Spinal cord (tissue), 9 donors: ENCODE measurements at regions not wholly inside any gene's neighbourhood (a gene's known extent, or its start where the extent isn't known, plus 50 kb on each side); places are given as distances from the start of the nearest gene placed in this dataset.

Experiments
- DNase-seq, 6 donors: peaks; one replicate each; pipeline versions ENCODE4 v3.0.0 to v3.0.0-alpha.2; 2013 to 2015; ENCODE audit warnings: low spot score in 6 of 6, low read depth in 4 of 6
- H3K27ac ChIP-seq: one replicate; pipeline ENCODE4 v1.5.1; 2013; ENCODE audit warnings: low read depth, low read length, control low read depth
- H3K27me3 ChIP-seq: one replicate; pipeline ENCODE4 v1.6.1; 2013; ENCODE audit warnings: low read length; ENCODE audit not compliant: control insufficient read depth, insufficient read depth
- H3K36me3 ChIP-seq: one replicate; pipeline ENCODE4 v1.6.1; 2013; ENCODE audit warnings: low read length; ENCODE audit not compliant: control insufficient read depth, insufficient read depth
- H3K4me1 ChIP-seq: one replicate; pipeline ENCODE4 v1.6.1; 2013; ENCODE audit warnings: low read length; ENCODE audit not compliant: control insufficient read depth, insufficient read depth
- H3K4me3 ChIP-seq: one replicate; pipeline ENCODE4 v1.5.1; 2013; ENCODE audit warnings: low read depth, low read length, control low read depth
- H3K9me3 ChIP-seq: one replicate; pipeline ENCODE4 v1.6.1; 2013; ENCODE audit warnings: low read length; ENCODE audit not compliant: control insufficient read depth, insufficient read depth
- WGBS: methylation state at CpG from one replicate; pipeline ENCODE4 v1.1.5; 2013; ENCODE audit warnings: missing lambda C conversion rate; ENCODE audit not compliant: insufficient coverage; 5-methylcytosine and 5-hydroxymethylcytosine counted together
- donor health status: healthy.

- WGBS = 100% methylated on average over 2 of the region's 4 CpGs
- H3K36me3 ChIP-seq = no peaks in the 10 kb centered on the region
- H3K4me3 ChIP-seq = no peak overlapping the region
- H3K9me3 ChIP-seq = no peaks in the 10 kb centered on the region
- no peak for DNase-seq
- H3K4me1 ChIP-seq = no peaks in the 10 kb centered on the region
- no peaks in the 10 kb centered on the region for H3K27me3 ChIP-seq
- H3K27ac ChIP-seq = no peak overlapping the region
Observed at GRCh38 chr1:191589536-191589935, 568.7 kb upstream of the RGS18 start.

- H3K9me3 ChIP-seq = no peaks in the 10 kb centered on the region
- WGBS = no CpG with 5 or more reads among the region's 3 CpGs
- no peak overlapping the region for H3K27ac ChIP-seq
- H3K4me1 ChIP-seq = no peaks in the 10 kb centered on the region
- H3K27me3 ChIP-seq = no peaks in the 10 kb centered on the region
- no peak overlapping the region for H3K4me3 ChIP-seq
- no peak for DNase-seq
- H3K36me3 ChIP-seq = no peaks in the 10 kb centered on the region
Observed at GRCh38 chr1:191590578-191590977, 567.7 kb upstream of the RGS18 start.

DNA sequence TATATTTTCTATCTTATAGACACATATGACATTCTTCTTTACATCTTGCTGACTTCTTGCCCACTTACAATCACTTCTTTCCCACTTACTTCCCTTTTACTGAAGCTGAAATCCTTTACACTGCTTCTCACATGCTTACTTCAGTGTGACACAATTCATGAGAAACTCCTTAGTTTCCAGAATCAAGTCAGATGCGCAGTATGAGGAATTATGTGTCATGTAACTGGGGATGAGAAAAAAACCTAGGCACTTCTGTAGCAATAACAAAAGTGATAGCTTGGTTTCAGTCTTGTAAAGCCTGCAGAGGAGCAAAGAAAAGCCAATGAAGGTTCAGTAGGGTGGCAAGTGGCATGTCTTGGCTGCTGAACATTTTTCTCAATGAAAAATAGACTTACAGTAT is 566.2 kb upstream of the RGS18 start:
- Histone ChIP-seq H3K4me1 (no peaks in the 10 kb centered on the region), H3K9me3 (no peaks in the 10 kb centered on the region), H3K4me3 (no peak overlapping the region), H3K36me3 (no peaks in the 10 kb centered on the region), H3K27me3 (no peaks in the 10 kb centered on the region), H3K27ac (no peak overlapping the region)
- 100% methylated on average over 1 of the region's 1 CpG for WGBS
- DNase-seq = no peak

GRCh38 chr1:191592907-191593306 is 565.4 kb upstream of the RGS18 start:
- 100% methylated on average over 1 of the region's 2 CpGs for WGBS
- H3K4me1 ChIP-seq = no peaks in the 10 kb centered on the region
- no peak for DNase-seq
- H3K9me3 ChIP-seq = no peaks in the 10 kb centered on the region
- H3K4me3 ChIP-seq = no peak overlapping the region
- no peaks in the 10 kb centered on the region for H3K27me3 ChIP-seq
- no peaks in the 10 kb centered on the region for H3K36me3 ChIP-seq
- no peak overlapping the region for H3K27ac ChIP-seq

DNA sequence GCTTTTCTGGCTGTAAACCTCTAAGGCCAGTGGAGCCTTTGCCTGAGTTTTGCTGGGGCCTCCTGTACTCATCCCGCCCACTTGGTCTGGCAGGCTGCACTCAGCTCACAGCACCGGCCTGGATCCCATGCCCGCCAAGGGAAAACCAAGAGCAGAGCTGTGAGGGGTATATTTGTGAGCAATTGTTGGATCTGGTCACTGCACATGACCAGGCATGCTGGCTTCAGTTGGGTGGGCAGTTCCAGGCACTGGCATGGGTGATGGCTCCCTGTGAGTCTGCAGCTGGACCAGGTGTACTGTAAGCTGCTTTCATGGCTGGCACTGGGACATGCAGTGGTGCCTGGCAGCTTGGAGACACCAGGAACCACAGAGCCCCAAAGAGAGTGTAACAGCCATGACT is 563.1 kb upstream of the RGS18 start:
- WGBS = 91% methylated on average over 3 of the region's 3 CpGs
- Histone ChIP-seq H3K9me3 (no peaks in the 10 kb centered on the region), H3K4me3 (no peak overlapping the region)

GRCh38 chr1:191608367-191608766 is 549.9 kb upstream of the RGS18 start:
- peak in 1 of 6 donors; percentile 26 for DNase-seq
- no peaks in the 10 kb centered on the region for H3K4me1 ChIP-seq
- no peaks in the 10 kb centered on the region for H3K36me3 ChIP-seq
- H3K27ac ChIP-seq = no peak overlapping the region
- no peaks in the 10 kb centered on the region for H3K9me3 ChIP-seq
- 66% methylated on average over 3 of the region's 4 CpGs for WGBS
- no peak overlapping the region for H3K4me3 ChIP-seq
- H3K27me3 ChIP-seq = no peaks in the 10 kb centered on the region

More for the DNA sequence above, 563.1 kb upstream of the RGS18 start:
- Histone ChIP-seq H3K27me3 (no peaks in the 10 kb centered on the region), H3K4me1 (no peaks in the 10 kb centered on the region), H3K36me3 (no peaks in the 10 kb centered on the region), H3K27ac (no peak overlapping the region)
- no peak for DNase-seq

DNA sequence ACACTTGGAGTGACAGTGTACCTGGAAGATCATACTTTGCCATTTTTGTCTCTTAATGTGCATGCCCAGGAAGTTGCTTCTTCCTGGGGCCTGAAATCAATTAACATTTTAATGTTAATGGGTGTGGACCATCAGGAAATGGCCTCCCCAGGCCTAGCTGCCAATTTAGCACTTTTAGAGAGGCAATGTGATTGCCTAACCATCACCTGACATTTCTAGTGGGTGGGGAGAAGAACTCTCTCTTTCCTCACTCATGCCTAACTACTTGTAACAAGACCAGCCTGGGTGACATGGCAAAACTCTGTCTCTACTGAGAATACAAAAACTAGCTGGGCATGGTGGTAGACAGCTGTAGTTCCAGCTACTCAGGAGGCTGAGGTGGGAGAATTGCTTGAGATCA is 549.0 kb upstream of the RGS18 start:
- no peak for DNase-seq
- Histone ChIP-seq H3K36me3 (no peaks in the 10 kb centered on the region), H3K4me3 (no peak overlapping the region), H3K9me3 (no peaks in the 10 kb centered on the region), H3K4me1 (no peaks in the 10 kb centered on the region), H3K27ac (no peak overlapping the region), H3K27me3 (no peaks in the 10 kb centered on the region)

DNA sequence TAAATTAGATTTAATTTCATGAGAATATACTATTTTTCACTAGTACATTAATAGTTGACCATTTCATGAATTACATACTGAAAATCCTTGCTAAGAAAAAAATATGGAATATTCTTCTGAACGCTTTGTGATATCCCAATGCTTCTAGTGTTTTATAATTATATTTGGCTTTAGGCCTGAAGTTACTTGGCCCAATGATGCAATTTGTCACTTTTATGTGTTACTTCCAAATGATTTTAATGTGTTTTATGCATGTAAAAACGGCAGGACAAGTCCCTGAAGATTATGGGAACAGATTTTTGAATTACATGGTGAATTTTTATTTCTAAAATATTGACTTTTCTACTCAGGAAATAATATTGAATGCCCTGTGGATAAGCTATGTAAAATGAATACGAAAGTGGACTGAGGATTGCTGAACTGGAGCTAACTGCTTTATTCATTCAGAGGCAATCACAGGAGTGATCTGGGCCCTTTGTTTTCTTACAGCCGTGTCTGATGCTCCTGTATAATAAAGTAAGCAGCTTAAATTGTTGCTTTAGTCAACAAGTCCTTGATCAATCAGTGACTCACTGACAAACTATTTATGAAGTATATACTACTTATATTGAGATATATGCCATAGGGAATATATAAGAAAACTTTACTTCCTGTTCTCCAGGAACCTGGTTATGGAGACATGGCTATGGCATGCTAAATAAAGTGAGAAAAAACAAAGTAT is 543.0 kb upstream of the RGS18 start:
- WGBS = 40% methylated on average over 1 of the region's 4 CpGs
- peak in 2 of 6 donors; percentile 23 to 71 for DNase-seq

DNA sequence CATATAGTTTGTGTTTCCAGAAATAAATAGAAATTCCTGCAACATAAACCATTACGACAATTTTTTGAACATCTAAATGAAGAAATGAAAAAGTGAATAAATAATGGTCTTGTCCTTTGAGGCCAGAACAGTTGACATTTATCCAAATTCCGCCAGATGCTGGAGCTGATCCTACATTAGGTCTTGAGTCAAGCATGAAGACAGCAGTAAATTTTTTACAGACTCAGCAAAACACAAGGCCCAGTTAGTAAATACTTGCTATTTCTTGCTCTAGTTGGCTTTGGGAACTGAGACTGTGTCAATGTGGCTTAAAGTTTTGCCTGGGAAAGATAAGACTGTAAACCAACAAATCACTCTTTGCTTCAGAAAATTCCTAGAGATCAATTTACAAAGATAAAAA is 540.1 kb upstream of the RGS18 start:
- no CpG with 5 or more reads among the region's 2 CpGs for WGBS

More for the DNA sequence above, 543.0 kb upstream of the RGS18 start:
- H3K27ac ChIP-seq = no peak overlapping the region
- no peak overlapping the region for H3K4me3 ChIP-seq
- no peaks in the 10 kb centered on the region for H3K36me3 ChIP-seq
- H3K9me3 ChIP-seq = no peaks in the 10 kb centered on the region
- no peaks in the 10 kb centered on the region for H3K27me3 ChIP-seq
- H3K4me1 ChIP-seq = no peaks in the 10 kb centered on the region

DNA sequence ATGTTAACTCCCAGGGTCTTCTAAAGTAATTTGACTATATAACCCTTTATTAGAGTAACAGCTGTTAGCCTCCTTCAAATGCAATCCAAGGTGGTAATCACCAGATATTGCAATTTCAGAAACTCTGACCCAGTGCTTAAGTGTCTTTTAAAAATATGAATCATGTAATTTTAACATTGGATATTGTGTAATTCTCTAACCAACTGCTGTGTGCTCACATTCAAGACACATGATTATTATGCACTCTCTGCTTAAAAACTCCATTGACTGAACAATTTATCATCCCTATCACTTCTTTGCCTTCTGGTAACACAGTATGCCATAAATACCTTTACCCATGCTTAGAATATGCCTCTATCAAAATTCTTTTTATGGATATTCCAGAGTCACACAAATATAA is 537.4 kb upstream of the RGS18 start:
- Histone ChIP-seq H3K4me1 (no peaks in the 10 kb centered on the region), H3K27me3 (no peaks in the 10 kb centered on the region), H3K4me3 (no peak overlapping the region), H3K27ac (no peak overlapping the region), H3K36me3 (no peaks in the 10 kb centered on the region), H3K9me3 (no peaks in the 10 kb centered on the region)
- DNase-seq = peak in 1 of 6 donors; percentile 35

More for the DNA sequence above, 540.1 kb upstream of the RGS18 start:
- no peaks in the 10 kb centered on the region for H3K36me3 ChIP-seq
- H3K27me3 ChIP-seq = no peaks in the 10 kb centered on the region
- H3K9me3 ChIP-seq = no peaks in the 10 kb centered on the region
- DNase-seq = no peak
- no peaks in the 10 kb centered on the region for H3K4me1 ChIP-seq
- H3K27ac ChIP-seq = no peak overlapping the region
- no peak overlapping the region for H3K4me3 ChIP-seq
